ENCODE measurements at regions not wholly inside any gene's neighbourhood (a gene's known extent, or its start where the extent isn't known, plus 50 kb on each side); places are given as distances from the start of the nearest gene placed in this dataset.

- TF ChIP-seq CTCF (IDR thresholded peaks at IDR 0.05; ENCODE audit: partially characterized antibody, unreplicated experiment): peak; percentile 50
- peaks cover 9% of the 10 kb centered on the region for H3K36me3 Mint-ChIP-seq (ENCODE audit: unreplicated experiment)
Observed at GRCh38 chr17:73956595-73957465, 246.6 kb upstream of the RPL38 start.

GRCh38 chr17:73957564-73957963 is 245.9 kb upstream of the RPL38 start:
- DNase-seq: no peak
- H3K4me3 Mint-ChIP-seq (ENCODE audit: unreplicated experiment): no peak overlapping the region
- TF ChIP-seq CTCF (IDR thresholded peaks at IDR 0.05; ENCODE audit: partially characterized antibody, unreplicated experiment): no peak
- no peaks in the 10 kb centered on the region for H3K27me3 Mint-ChIP-seq (ENCODE audit: unreplicated experiment)
- peaks cover 9% of the 10 kb centered on the region for H3K36me3 Mint-ChIP-seq (ENCODE audit: unreplicated experiment)
- H3K27ac Mint-ChIP-seq (ENCODE audit: unreplicated experiment): no peak overlapping the region
- H3K4me1 Mint-ChIP-seq (ENCODE audit: low read depth, unreplicated experiment): peaks cover 2% of the 10 kb centered on the region
- H3K9me3 Mint-ChIP-seq (ENCODE audit: unreplicated experiment): peaks cover 3% of the 10 kb centered on the region

More at GRCh38 chr17:73956595-73957465, 246.6 kb upstream of the RPL38 start:
- peaks cover 5% of the 10 kb centered on the region for H3K4me1 Mint-ChIP-seq (ENCODE audit: low read depth, unreplicated experiment)
- DNase-seq: peak; percentile 68
- H3K27me3 Mint-ChIP-seq (ENCODE audit: unreplicated experiment): no peaks in the 10 kb centered on the region
- peaks cover 5% of the 10 kb centered on the region for H3K9me3 Mint-ChIP-seq (ENCODE audit: unreplicated experiment)
- H3K27ac Mint-ChIP-seq (ENCODE audit: unreplicated experiment): no peak overlapping the region
- no peak overlapping the region for H3K4me3 Mint-ChIP-seq (ENCODE audit: unreplicated experiment)

- peaks cover 2% of the 10 kb centered on the region for H3K4me1 Mint-ChIP-seq (ENCODE audit: low read depth, unreplicated experiment)
- H3K27ac Mint-ChIP-seq (ENCODE audit: unreplicated experiment): no peak overlapping the region
- H3K9me3 Mint-ChIP-seq (ENCODE audit: unreplicated experiment): peaks cover 3% of the 10 kb centered on the region
- no peak for TF ChIP-seq CTCF (IDR thresholded peaks at IDR 0.05; ENCODE audit: partially characterized antibody, unreplicated experiment)
- no peak overlapping the region for H3K4me3 Mint-ChIP-seq (ENCODE audit: unreplicated experiment)
- no peaks in the 10 kb centered on the region for H3K27me3 Mint-ChIP-seq (ENCODE audit: unreplicated experiment)
- no peak for DNase-seq
- H3K36me3 Mint-ChIP-seq (ENCODE audit: unreplicated experiment): peaks cover 9% of the 10 kb centered on the region
Observed at GRCh38 chr17:73958453-73958852, 245.0 kb upstream of the RPL38 start.

- no peak for DNase-seq
- TF ChIP-seq CTCF (IDR thresholded peaks at IDR 0.05; ENCODE audit: partially characterized antibody, unreplicated experiment): no peak
- Mint-ChIP-seq H3K36me3 (ENCODE audit: unreplicated experiment) (peaks cover 20% of the 10 kb centered on the region), H3K9me3 (ENCODE audit: unreplicated experiment) (peaks cover 3% of the 10 kb centered on the region), H3K27me3 (ENCODE audit: unreplicated experiment) (no peaks in the 10 kb centered on the region), H3K4me1 (ENCODE audit: low read depth, unreplicated experiment) (peaks cover 2% of the 10 kb centered on the region), H3K4me3 (ENCODE audit: unreplicated experiment) (no peak overlapping the region), H3K27ac (ENCODE audit: unreplicated experiment) (no peak overlapping the region)
Observed at GRCh38 chr17:73960469-73960868, 243.0 kb upstream of the RPL38 start.

- no peak for DNase-seq
- peaks cover 20% of the 10 kb centered on the region for H3K36me3 Mint-ChIP-seq (ENCODE audit: unreplicated experiment)
- H3K27ac Mint-ChIP-seq (ENCODE audit: unreplicated experiment): no peak overlapping the region
- H3K4me3 Mint-ChIP-seq (ENCODE audit: unreplicated experiment): no peak overlapping the region
- H3K9me3 Mint-ChIP-seq (ENCODE audit: unreplicated experiment): peaks cover 3% of the 10 kb centered on the region
- H3K27me3 Mint-ChIP-seq (ENCODE audit: unreplicated experiment): no peaks in the 10 kb centered on the region
- peaks cover under 1% of the 10 kb centered on the region for H3K4me1 Mint-ChIP-seq (ENCODE audit: low read depth, unreplicated experiment)
- TF ChIP-seq CTCF (IDR thresholded peaks at IDR 0.05; ENCODE audit: partially characterized antibody, unreplicated experiment): no peak
Observed at GRCh38 chr17:73962308-73962707, 241.2 kb upstream of the RPL38 start.

All from glutamatergic neuron (in vitro differentiated cells).